Panc1 (cell line): ENCODE measurements at regions not wholly inside any gene's neighbourhood (a gene's known extent, or its start where the extent isn't known, plus 50 kb on each side); places are given as distances from the start of the nearest gene placed in this dataset.

Source experiments
- ATAC-seq: fragments of 200-7000 bp; cut with Tn5 transposase; 2 replicates; pipeline ENCODE4 v1.9.1; 2020; ENCODE audit warnings: mild to moderate bottlenecking, moderate library complexity
- BruUV-seq: library from RNA; stranded (reverse); fragments of 400-500 nt; replicated peaks from 2 replicates; lab custom pipeline; 2021; lab: Mats Ljungman, UMichigan
- CTCF ChIA-PET: fragments of 300-600 bp; sonication (Branson Sonifier 250); formaldehyde crosslinking; loops from one replicate; lab custom pipeline; 2022; ENCODE audit warnings: antibody characterized with exemption; lab: Charles Lee
- POLR2A ChIA-PET: fragments of 300-600 bp; sonication (Branson Sonifier 250); formaldehyde crosslinking; loops from one replicate; lab custom pipeline; 2022; ENCODE audit warnings: antibody characterized with exemption; lab: Charles Lee
- DNase-seq: peaks from one replicate; pipeline ENCODE4 v3.0.0-alpha.2; 2010; ENCODE audit warnings: low read depth, low spot score
- H3K27ac ChIP-seq: 2 replicates; pipeline ENCODE4 v1.5.1; 2011; ENCODE audit warnings: mild to moderate bottlenecking, low read length, inconsistent platforms
- H3K27me3 ChIP-seq: fragments of 200-500 bp; sonication (Bioruptor generic); 2 replicates; pipeline ENCODE4 v1.6.0; 2014; ENCODE audit warnings: low read length, inconsistent platforms; ENCODE audit not compliant: control insufficient read depth, insufficient read depth
- H3K36me3 ChIP-seq: fragments of 200-500 bp; sonication (Bioruptor generic); 2 replicates; pipeline ENCODE4 v1.5.1; 2014; ENCODE audit warnings: inconsistent platforms, mild to moderate bottlenecking, low read length, moderate library complexity; ENCODE audit not compliant: control insufficient read depth, insufficient read depth
- H3K4me1 ChIP-seq: 2 replicates; pipeline ENCODE4 v1.5.1; 2011; ENCODE audit warnings: inconsistent platforms, mild to moderate bottlenecking, low read length, moderate library complexity; ENCODE audit not compliant: control insufficient read depth, insufficient read depth
- H3K4me3 ChIP-seq, 2 experiments: 2 replicates each; pipeline ENCODE4 v1.5.1; 2011 to 2012; ENCODE audit warnings: low read depth in 2 of 2, low read length in 2 of 2, mild to moderate bottlenecking in 2 of 2, inconsistent platforms in 1 of 2, moderate library complexity in 1 of 2
- H3K9me3 ChIP-seq: fragments of 200-500 bp; sonication (Bioruptor generic); 2 replicates; pipeline ENCODE4 v1.5.1; 2014; ENCODE audit warnings: low read depth, mild to moderate bottlenecking, inconsistent platforms, low read length, moderate library complexity; ENCODE audit not compliant: control insufficient read depth, insufficient read depth
- CTCF ChIP-seq: fragments of 450-650 bp; IDR thresholded peaks from 2 replicates; pipeline ENCODE4 v1.5.1; 2017; ENCODE audit warnings: mild to moderate bottlenecking
- POLR2AphosphoS5 ChIP-seq: IDR thresholded peaks from 2 replicates; pipeline ENCODE4 v1.6.1; 2012; ENCODE audit warnings: mild to moderate bottlenecking, low read depth, low read length, moderate library complexity
- SIN3A ChIP-seq: IDR thresholded peaks from 2 replicates; pipeline ENCODE4 v1.6.1; 2012; ENCODE audit warnings: low read depth, mild to moderate bottlenecking, low read length, moderate library complexity, borderline replicate concordance; ENCODE audit not compliant: insufficient read depth
- TCF7L2 ChIP-seq: IDR thresholded peaks from 2 replicates; pipeline ENCODE4 v1.6.1; 2011; ENCODE audit warnings: mild to moderate bottlenecking, low read depth, low read length, inconsistent platforms
- in situ Hi-C: cut with HindIII; loops from 2 replicates; pipeline ENCODE4 v1.10.0; 2016; ENCODE audit warnings: low sequenced_read_pairs, low pct_unique_long_range_greater_than_20kb
- intact Hi-C: fragments of 100-400 bp; cut with micrococcal nuclease; formaldehyde crosslinking; loops from one replicate; pipeline ENCODE4 v1.10.0; 2022; ENCODE audit not compliant: unreplicated experiment
- TF ChIP-seq, protein P1 (sequence below), 2 experiments: IDR thresholded peaks; 2 replicates each; pipeline ENCODE4 v1.6.1; 2011 to 2012; ENCODE audit warnings: low read depth in 2 of 2, control low read depth in 1 of 2, low read length in 1 of 2, mild to moderate bottlenecking in 1 of 2, moderate library complexity in 1 of 2; ENCODE audit not compliant: insufficient read depth in 1 of 2

DNA sequence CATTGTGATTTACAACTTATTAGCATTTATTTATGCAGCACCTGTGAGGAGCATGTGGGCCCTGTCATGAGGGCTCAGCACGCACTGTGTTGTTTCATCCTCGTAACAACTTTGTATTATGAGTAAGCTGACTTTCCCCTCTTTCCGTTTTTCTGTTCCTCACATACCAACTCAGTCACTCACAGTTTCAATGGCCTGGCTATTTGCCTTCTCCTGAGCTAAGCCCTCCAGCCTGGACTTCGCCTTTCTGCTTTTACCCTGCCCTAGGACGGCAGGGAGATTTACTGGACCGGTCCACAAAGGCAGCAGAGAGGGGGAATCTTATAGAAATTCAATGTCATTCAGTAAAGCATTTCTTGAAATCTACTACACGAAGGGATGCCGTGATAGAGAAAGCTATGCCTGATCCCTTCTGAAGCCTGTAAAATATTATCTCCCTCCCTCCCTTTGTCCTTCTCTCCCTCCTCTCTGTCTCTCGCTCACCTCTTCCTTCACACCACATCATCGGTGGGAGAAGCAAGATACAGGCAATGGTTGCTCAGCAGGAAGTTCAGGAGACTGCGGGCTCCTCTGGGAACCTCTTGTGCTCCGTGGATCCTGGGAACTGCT, 219.2 kb upstream of the TBX3 start:
- Histone ChIP-seq H3K27ac (no peak overlapping the region), H3K4me1 (no peaks in the 10 kb centered on the region), H3K27me3 (no peaks in the 10 kb centered on the region), H3K4me3 (no peak overlapping the region), H3K36me3 (no peaks in the 10 kb centered on the region), H3K9me3 (no peaks in the 10 kb centered on the region)
- intact Hi-C loops = no loop called here
- TF ChIP-seq, protein P1, sequence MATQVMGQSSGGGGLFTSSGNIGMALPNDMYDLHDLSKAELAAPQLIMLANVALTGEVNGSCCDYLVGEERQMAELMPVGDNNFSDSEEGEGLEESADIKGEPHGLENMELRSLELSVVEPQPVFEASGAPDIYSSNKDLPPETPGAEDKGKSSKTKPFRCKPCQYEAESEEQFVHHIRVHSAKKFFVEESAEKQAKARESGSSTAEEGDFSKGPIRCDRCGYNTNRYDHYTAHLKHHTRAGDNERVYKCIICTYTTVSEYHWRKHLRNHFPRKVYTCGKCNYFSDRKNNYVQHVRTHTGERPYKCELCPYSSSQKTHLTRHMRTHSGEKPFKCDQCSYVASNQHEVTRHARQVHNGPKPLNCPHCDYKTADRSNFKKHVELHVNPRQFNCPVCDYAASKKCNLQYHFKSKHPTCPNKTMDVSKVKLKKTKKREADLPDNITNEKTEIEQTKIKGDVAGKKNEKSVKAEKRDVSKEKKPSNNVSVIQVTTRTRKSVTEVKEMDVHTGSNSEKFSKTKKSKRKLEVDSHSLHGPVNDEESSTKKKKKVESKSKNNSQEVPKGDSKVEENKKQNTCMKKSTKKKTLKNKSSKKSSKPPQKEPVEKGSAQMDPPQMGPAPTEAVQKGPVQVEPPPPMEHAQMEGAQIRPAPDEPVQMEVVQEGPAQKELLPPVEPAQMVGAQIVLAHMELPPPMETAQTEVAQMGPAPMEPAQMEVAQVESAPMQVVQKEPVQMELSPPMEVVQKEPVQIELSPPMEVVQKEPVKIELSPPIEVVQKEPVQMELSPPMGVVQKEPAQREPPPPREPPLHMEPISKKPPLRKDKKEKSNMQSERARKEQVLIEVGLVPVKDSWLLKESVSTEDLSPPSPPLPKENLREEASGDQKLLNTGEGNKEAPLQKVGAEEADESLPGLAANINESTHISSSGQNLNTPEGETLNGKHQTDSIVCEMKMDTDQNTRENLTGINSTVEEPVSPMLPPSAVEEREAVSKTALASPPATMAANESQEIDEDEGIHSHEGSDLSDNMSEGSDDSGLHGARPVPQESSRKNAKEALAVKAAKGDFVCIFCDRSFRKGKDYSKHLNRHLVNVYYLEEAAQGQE (IDR thresholded peaks at IDR 0.05; ENCODE audit: insufficient read depth in 1 of 2, low read depth in 2 of 2, low read length in 1 of 2) = no peak
- TF ChIP-seq CTCF (no peak), POLR2AphosphoS5 (no peak), TCF7L2 (no peak), SIN3A (no peak)
- in situ Hi-C loops = no loop called here
- DNase-seq (no peak), ATAC-seq (no peak)
- POLR2A ChIA-PET = no interaction called here
- CTCF ChIA-PET = no interaction called here
- no TSS peak for BruUV-seq

GRCh38 chr12:114902665-114903064, 218.7 kb upstream of the TBX3 start:
- no peak for DNase-seq
- intact Hi-C loops = no loop called here
- H3K36me3 ChIP-seq = no peaks in the 10 kb centered on the region
- H3K9me3 ChIP-seq = no peaks in the 10 kb centered on the region
- TF ChIP-seq, protein P1 (IDR thresholded peaks at IDR 0.05; ENCODE audit: insufficient read depth in 1 of 2, low read depth in 2 of 2, low read length in 1 of 2) = no peak
- TF ChIP-seq SIN3A = no peak
- TF ChIP-seq POLR2AphosphoS5 = no peak
- TF ChIP-seq CTCF = no peak
- TF ChIP-seq TCF7L2 = no peak
- H3K4me3 ChIP-seq = no peak overlapping the region
- POLR2A ChIA-PET = no interaction called here
- in situ Hi-C loops = no loop called here
- no peak for ATAC-seq
- no peaks in the 10 kb centered on the region for H3K4me1 ChIP-seq
- BruUV-seq = no TSS peak
- H3K27ac ChIP-seq = no peak overlapping the region
- CTCF ChIA-PET = no interaction called here
- H3K27me3 ChIP-seq = no peaks in the 10 kb centered on the region
